ENCODE measurements at regions not wholly inside any gene's neighbourhood (a gene's known extent, or its start where the extent isn't known, plus 50 kb on each side); places are given as distances from the start of the nearest gene placed in this dataset.
"Not testable (repeated sequence)": the region's sequence is repeated elsewhere in the genome, so short reads cannot be mapped to it uniquely, and the experiment has no call there.

DNA sequence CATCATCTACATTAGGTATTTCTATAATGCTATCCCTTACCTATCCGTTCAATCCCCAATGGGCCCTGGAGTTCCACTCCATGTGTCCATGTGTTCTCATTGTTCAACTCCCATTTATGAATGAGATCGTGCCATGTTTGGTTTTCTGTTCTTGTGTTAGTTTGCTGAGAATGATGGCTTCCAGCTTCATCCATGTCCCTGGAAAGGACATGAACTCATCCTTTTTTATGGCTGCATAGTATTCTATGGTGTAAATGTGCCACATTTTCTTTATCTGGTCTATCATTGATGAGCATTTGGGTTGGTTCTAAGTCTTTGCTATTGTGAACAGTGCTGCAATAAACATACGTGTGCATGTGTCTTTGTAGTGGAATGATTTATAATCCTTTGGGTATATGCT lies 122.2 kb upstream of the KCNAB1 start:
- not testable (repeated sequence) for TF ChIP-seq POLR2A, CTCF, EP300, POLR2AphosphoS5 (IDR thresholded peaks at IDR 0.05)

Data from sigmoid colon (tissue), 4 donors.